Duodenal mucosa (tissue), 2 donors: ENCODE measurements at regions not wholly inside any gene's neighbourhood (a gene's known extent, or its start where the extent isn't known, plus 50 kb on each side); places are given as distances from the start of the nearest gene placed in this dataset.

Experiments
- H3K27ac ChIP-seq: one replicate; pipeline ENCODE4 v1.7.0; 2013; ENCODE audit warnings: low read depth, low read length
- H3K27me3 ChIP-seq, 2 donors: one replicate each; pipeline ENCODE4 v1.7.0; 2013; ENCODE audit warnings: low read length in 2 of 2, control low read depth in 1 of 2; ENCODE audit not compliant: insufficient read depth in 2 of 2, control insufficient read depth in 1 of 2
- H3K36me3 ChIP-seq, 2 donors: one replicate each; pipeline ENCODE4 v1.7.0; 2013; ENCODE audit warnings: low read length in 2 of 2, control low read depth in 1 of 2; ENCODE audit not compliant: insufficient read depth in 2 of 2, control insufficient read depth in 1 of 2
- H3K4me1 ChIP-seq, 2 donors: one replicate each; pipeline ENCODE4 v1.7.0; 2013; ENCODE audit warnings: low read length in 2 of 2, control low read depth in 1 of 2; ENCODE audit not compliant: insufficient read depth in 2 of 2, control insufficient read depth in 1 of 2
- H3K4me3 ChIP-seq, 2 donors: one replicate each; pipeline ENCODE4 v1.7.0; 2013; ENCODE audit warnings: low read length in 2 of 2, low read depth in 1 of 2
- H3K9ac ChIP-seq, 2 donors: one replicate each; pipeline ENCODE4 v1.7.0; 2013; ENCODE audit warnings: low read length in 2 of 2, low read depth in 1 of 2
- H3K9me3 ChIP-seq, 2 donors: one replicate each; pipeline ENCODE4 v1.7.0; 2013; ENCODE audit warnings: low read length in 2 of 2, control low read depth in 1 of 2; ENCODE audit not compliant: control insufficient read depth in 1 of 2

DNA sequence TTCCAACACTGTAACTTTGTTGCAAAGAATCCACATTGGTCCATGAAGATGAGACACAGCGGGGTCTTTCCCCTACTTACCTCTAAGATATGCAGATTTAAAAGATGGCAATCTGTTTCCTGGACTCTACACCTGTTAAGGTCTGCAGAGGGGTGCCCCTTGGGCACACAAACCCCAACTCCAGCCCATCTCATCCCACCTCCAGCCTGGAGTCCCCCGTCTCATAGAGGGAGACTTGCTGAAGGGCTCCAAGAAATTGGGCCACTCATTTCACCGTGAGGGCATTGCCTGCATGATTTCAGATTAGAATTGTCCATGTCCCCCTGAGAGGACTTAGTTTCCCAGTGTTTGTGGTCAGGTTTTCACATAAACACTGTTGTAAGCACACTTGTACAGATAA is 365.7 kb downstream of the IRX2 start:
- no peaks in the 10 kb centered on the region for H3K27me3 ChIP-seq
- H3K4me1 ChIP-seq, result no peaks in the 10 kb centered on the region
- no peak overlapping the region for H3K27ac ChIP-seq
- no peak overlapping the region for H3K9ac ChIP-seq
- no peak overlapping the region for H3K4me3 ChIP-seq
- H3K9me3 ChIP-seq, result no peaks in the 10 kb centered on the region
- no peaks in the 10 kb centered on the region for H3K36me3 ChIP-seq

GRCh38 chr5:2383698-2384065 is 367.8 kb downstream of the IRX2 start:
- Histone ChIP-seq H3K9me3 (no peaks in the 10 kb centered on the region), H3K27ac (no peak overlapping the region), H3K27me3 (no peaks in the 10 kb centered on the region), H3K9ac (no peak overlapping the region), H3K36me3 (no peaks in the 10 kb centered on the region), H3K4me1 (no peaks in the 10 kb centered on the region), H3K4me3 (no peak overlapping the region)

- no peak overlapping the region for H3K27ac ChIP-seq
- no peak overlapping the region for H3K9ac ChIP-seq
- no peaks in the 10 kb centered on the region for H3K9me3 ChIP-seq
- H3K4me1 ChIP-seq, result no peaks in the 10 kb centered on the region
- H3K36me3 ChIP-seq, result no peaks in the 10 kb centered on the region
- H3K27me3 ChIP-seq, result no peaks in the 10 kb centered on the region
- no peak overlapping the region for H3K4me3 ChIP-seq
Observed at GRCh38 chr5:2382776-2383697, 368.4 kb downstream of the IRX2 start.

GRCh38 chr5:2381861-2382260 is 369.6 kb downstream of the IRX2 start:
- H3K9me3 ChIP-seq, result no peaks in the 10 kb centered on the region
- no peak overlapping the region for H3K27ac ChIP-seq
- H3K4me1 ChIP-seq, result no peaks in the 10 kb centered on the region
- H3K4me3 ChIP-seq, result no peak overlapping the region
- no peaks in the 10 kb centered on the region for H3K36me3 ChIP-seq
- H3K27me3 ChIP-seq, result no peaks in the 10 kb centered on the region
- no peak overlapping the region for H3K9ac ChIP-seq

- no peaks in the 10 kb centered on the region for H3K36me3 ChIP-seq
- no peak overlapping the region for H3K4me3 ChIP-seq
- no peak overlapping the region for H3K27ac ChIP-seq
- no peaks in the 10 kb centered on the region for H3K4me1 ChIP-seq
- H3K9me3 ChIP-seq, result no peaks in the 10 kb centered on the region
- no peaks in the 10 kb centered on the region for H3K27me3 ChIP-seq
- H3K9ac ChIP-seq, result no peak overlapping the region
Observed at GRCh38 chr5:2381070-2381469, 370.4 kb downstream of the IRX2 start.

DNA sequence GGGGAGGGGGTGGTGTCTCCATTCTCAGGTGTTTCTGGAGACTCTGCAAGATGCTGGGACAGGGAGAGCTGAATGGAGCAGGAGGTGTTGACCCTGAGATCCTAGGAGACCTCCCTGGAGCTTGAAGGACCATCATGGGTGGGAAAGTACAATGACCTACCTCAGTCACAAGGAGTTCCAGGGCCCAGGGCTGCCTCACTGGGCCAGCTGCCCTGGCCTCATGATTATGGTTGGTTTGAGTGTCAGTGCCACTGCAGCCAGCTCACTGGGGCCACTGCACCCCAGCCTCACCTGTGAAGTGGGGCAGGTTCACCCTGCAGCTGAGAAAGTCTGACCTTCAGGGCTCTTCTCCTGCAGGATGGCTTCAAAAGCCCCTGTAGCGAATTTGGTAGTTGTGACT is 372.5 kb downstream of the IRX2 start:
- Histone ChIP-seq H3K27ac (no peak overlapping the region), H3K9ac (no peak overlapping the region), H3K36me3 (no peaks in the 10 kb centered on the region), H3K27me3 (no peaks in the 10 kb centered on the region), H3K4me1 (no peaks in the 10 kb centered on the region), H3K9me3 (no peaks in the 10 kb centered on the region), H3K4me3 (no peak overlapping the region)

GRCh38 chr5:2378108-2378507 is 373.4 kb downstream of the IRX2 start:
- Histone ChIP-seq H3K9me3 (no peaks in the 10 kb centered on the region), H3K4me3 (no peak overlapping the region), H3K36me3 (no peaks in the 10 kb centered on the region), H3K4me1 (no peaks in the 10 kb centered on the region), H3K9ac (no peak overlapping the region), H3K27me3 (no peaks in the 10 kb centered on the region), H3K27ac (no peak overlapping the region)

GRCh38 chr5:2376486-2376885 is 375.0 kb downstream of the IRX2 start:
- Histone ChIP-seq H3K36me3 (no peaks in the 10 kb centered on the region), H3K27me3 (no peaks in the 10 kb centered on the region), H3K4me1 (no peaks in the 10 kb centered on the region), H3K9ac (no peak overlapping the region), H3K27ac (no peak overlapping the region), H3K9me3 (no peaks in the 10 kb centered on the region), H3K4me3 (no peak overlapping the region)

DNA sequence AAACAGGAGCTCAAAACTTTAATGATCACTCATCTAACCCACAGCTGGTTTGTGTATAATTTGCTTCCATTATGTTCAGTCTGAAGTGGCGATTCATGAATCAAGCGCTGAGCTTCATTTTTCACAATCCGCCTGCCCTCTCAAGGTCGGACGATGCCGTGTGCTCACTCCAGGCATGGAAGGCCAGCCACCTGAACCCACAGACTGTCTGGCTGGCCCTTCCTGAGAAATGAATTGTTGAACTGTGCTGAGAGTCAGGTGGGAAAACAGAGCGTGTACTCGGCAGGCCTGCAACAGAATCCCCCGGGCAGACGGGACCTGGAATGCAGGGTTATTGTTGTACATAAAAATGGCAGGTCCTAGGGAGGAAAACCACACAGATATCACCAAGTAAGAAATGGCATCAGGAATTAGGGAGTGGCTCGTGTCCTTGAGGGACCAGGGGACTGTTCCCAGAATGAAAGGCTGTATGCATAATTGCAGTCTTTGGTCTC is 375.7 kb downstream of the IRX2 start:
- no peaks in the 10 kb centered on the region for H3K27me3 ChIP-seq
- H3K9me3 ChIP-seq, result no peaks in the 10 kb centered on the region
- no peaks in the 10 kb centered on the region for H3K36me3 ChIP-seq
- no peak overlapping the region for H3K27ac ChIP-seq
- no peak overlapping the region for H3K9ac ChIP-seq
- no peak overlapping the region for H3K4me3 ChIP-seq
- no peaks in the 10 kb centered on the region for H3K4me1 ChIP-seq

GRCh38 chr5:2375291-2375690 is 376.2 kb downstream of the IRX2 start:
- H3K36me3 ChIP-seq, result no peaks in the 10 kb centered on the region
- H3K9ac ChIP-seq, result no peak overlapping the region
- H3K4me1 ChIP-seq, result no peaks in the 10 kb centered on the region
- H3K27ac ChIP-seq, result no peak overlapping the region
- H3K4me3 ChIP-seq, result no peak overlapping the region
- no peaks in the 10 kb centered on the region for H3K9me3 ChIP-seq
- H3K27me3 ChIP-seq, result no peaks in the 10 kb centered on the region
